ENCODE measurements at regions not wholly inside any gene's neighbourhood (a gene's known extent, or its start where the extent isn't known, plus 50 kb on each side); places are given as distances from the start of the nearest gene placed in this dataset.

DNA sequence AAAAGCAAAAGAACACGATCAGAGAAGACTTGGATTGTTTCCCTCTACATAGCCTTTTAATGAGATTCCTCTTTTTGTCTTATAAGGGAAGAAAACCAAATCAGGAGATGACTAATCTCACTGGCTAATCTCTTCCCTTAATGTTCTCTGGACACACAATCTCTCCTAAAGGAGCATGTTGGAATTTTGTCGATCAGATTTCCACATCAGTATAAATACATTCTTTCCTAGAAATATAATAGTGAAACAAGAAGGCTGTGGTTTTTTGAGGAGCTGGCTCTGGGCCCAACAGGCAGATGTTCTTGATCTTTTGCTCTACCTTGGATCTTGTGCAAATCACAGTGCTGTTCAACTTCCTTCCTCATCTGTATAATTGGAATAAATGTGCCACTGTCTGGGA lies 94.0 kb downstream of the GTPBP8 start:
- H3K4me1 ChIP-seq (replicated peaks): no peaks in the 10 kb centered on the region
- intact Hi-C loops (cut with DNase I): loop anchor here (5.0 kb wide), 3 partner anchors 32 to 63 kb away; no protein-coding TSS in a partner anchor
- H3K27ac ChIP-seq: no peak overlapping the region
- TF ChIP-seq POLR2AphosphoS5 (IDR thresholded peaks at IDR 0.05) (peak; percentile 36), CTCF (IDR thresholded peaks at IDR 0.05) (no peak)
- H3K27me3 ChIP-seq (replicated peaks; ENCODE audit: insufficient read depth): no peaks in the 10 kb centered on the region
- no peaks in the 10 kb centered on the region for H3K9me3 ChIP-seq
- no peak overlapping the region for H3K4me3 ChIP-seq
- DNase-seq (ENCODE audit: low spot score): no peak
- no peaks in the 10 kb centered on the region for H3K36me3 ChIP-seq
- 7% methylated on average over 2 of the region's 2 CpGs for WGBS

- Histone ChIP-seq H3K4me3 (no peak overlapping the region), H3K27me3 (replicated peaks; ENCODE audit: insufficient read depth) (no peaks in the 10 kb centered on the region), H3K27ac (no peak overlapping the region), H3K9me3 (no peaks in the 10 kb centered on the region), H3K4me1 (replicated peaks) (no peaks in the 10 kb centered on the region), H3K36me3 (no peaks in the 10 kb centered on the region)
- intact Hi-C loops (cut with DNase I): loop anchor here (5.0 kb wide), 3 partner anchors 35 to 60 kb away; no protein-coding TSS in a partner anchor
- no peak for DNase-seq (ENCODE audit: low spot score)
- no peak for TF ChIP-seq POLR2AphosphoS5 (IDR thresholded peaks at IDR 0.05)
- TF ChIP-seq POLR2A (IDR thresholded peaks at IDR 0.05): no peak
- TF ChIP-seq CTCF (IDR thresholded peaks at IDR 0.05): no peak
- 70% methylated on average over 6 of the region's 6 CpGs for WGBS
These were observed 96.0 kb downstream of the GTPBP8 start for GRCh38 chr3:113086560-113087461.

- H3K27ac ChIP-seq: no peak overlapping the region
- no peaks in the 10 kb centered on the region for H3K36me3 ChIP-seq
- no peak overlapping the region for H3K4me3 ChIP-seq
- intact Hi-C loops (cut with DNase I): loop anchor here (5.0 kb wide), 3 partner anchors 36 to 59 kb away; no protein-coding TSS in a partner anchor
- no peaks in the 10 kb centered on the region for H3K4me1 ChIP-seq (replicated peaks)
- 71% methylated on average over 8 of the region's 8 CpGs for WGBS
- no peaks in the 10 kb centered on the region for H3K27me3 ChIP-seq (replicated peaks; ENCODE audit: insufficient read depth)
- no peaks in the 10 kb centered on the region for H3K9me3 ChIP-seq
- TF ChIP-seq POLR2AphosphoS5 (IDR thresholded peaks at IDR 0.05) (no peak), POLR2A (IDR thresholded peaks at IDR 0.05) (no peak), CTCF (IDR thresholded peaks at IDR 0.05) (no peak)
- DNase-seq (ENCODE audit: low spot score): no peak
These were observed 97.8 kb downstream of the GTPBP8 start for GRCh38 chr3:113088616-113089015.

DNA sequence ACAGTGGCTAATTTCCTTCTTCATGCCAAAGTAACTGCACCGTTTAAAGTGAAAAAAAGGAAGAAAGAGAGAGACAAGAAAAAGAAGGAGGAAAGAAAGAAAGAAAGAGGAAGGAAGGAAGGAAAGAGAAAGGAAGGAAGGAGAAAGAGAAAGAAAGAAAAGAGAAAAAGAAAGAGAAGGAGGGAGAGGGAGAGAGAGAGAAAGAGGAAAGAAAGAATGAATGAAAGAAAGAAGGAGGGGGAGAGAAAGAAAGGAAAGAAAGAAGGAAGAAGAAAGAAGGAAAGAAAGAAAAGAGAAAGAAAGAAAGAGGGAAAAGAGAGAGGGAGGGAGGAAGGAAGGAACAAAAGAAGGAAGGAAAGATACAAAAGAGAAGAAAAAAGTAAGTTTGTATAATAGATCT lies 100.6 kb downstream of the GTPBP8 start:
- WGBS: 88% methylated on average over 1 of the region's 1 CpG
- no peaks in the 10 kb centered on the region for H3K9me3 ChIP-seq
- no peaks in the 10 kb centered on the region for H3K36me3 ChIP-seq
- TF ChIP-seq POLR2A (IDR thresholded peaks at IDR 0.05) (no peak), CTCF (IDR thresholded peaks at IDR 0.05) (no peak), POLR2AphosphoS5 (IDR thresholded peaks at IDR 0.05) (no peak)
- no peaks in the 10 kb centered on the region for H3K27me3 ChIP-seq (replicated peaks; ENCODE audit: insufficient read depth)
- DNase-seq (ENCODE audit: low spot score): no peak
- H3K4me1 ChIP-seq (replicated peaks): no peaks in the 10 kb centered on the region
- no peak overlapping the region for H3K27ac ChIP-seq
- no peak overlapping the region for H3K4me3 ChIP-seq
- intact Hi-C loops (cut with DNase I): no loop called here

DNA sequence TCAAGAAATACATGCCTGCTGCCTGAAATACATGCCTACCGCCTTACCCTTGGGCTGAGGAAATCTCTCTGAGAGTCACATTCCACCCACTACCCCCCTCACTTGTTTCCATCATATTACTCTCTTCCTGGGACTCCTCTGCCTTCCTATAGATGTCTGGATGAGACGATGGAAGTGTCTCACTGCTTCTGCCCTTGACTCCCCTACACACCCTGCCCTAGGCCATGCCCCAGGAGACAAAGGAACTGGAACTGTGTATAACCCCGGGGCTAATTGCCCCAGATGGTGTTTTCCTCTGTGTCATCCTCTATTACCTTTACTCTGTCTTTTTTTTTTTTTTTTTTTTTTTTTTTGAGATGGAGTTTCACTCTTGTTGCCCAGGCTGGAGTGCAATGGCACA lies 102.0 kb downstream of the GTPBP8 start:
- Histone ChIP-seq H3K4me3 (no peak overlapping the region), H3K36me3 (no peaks in the 10 kb centered on the region), H3K27ac (no peak overlapping the region), H3K4me1 (replicated peaks) (no peaks in the 10 kb centered on the region), H3K9me3 (no peaks in the 10 kb centered on the region), H3K27me3 (replicated peaks; ENCODE audit: insufficient read depth) (no peaks in the 10 kb centered on the region)
- 89% methylated on average over 3 of the region's 3 CpGs for WGBS
- DNase-seq (ENCODE audit: low spot score): no peak
- no peak for TF ChIP-seq CTCF (IDR thresholded peaks at IDR 0.05)
- TF ChIP-seq POLR2A (IDR thresholded peaks at IDR 0.05): no peak
- TF ChIP-seq POLR2AphosphoS5 (IDR thresholded peaks at IDR 0.05): no peak
- intact Hi-C loops (cut with DNase I): no loop called here
